ENCODE measurements at regions not wholly inside any gene's neighbourhood (a gene's known extent, or its start where the extent isn't known, plus 50 kb on each side); places are given as distances from the start of the nearest gene placed in this dataset.
"Not testable (repeated sequence)": the region's sequence is repeated elsewhere in the genome, so short reads cannot be mapped to it uniquely, and the experiment has no call there.

DNA sequence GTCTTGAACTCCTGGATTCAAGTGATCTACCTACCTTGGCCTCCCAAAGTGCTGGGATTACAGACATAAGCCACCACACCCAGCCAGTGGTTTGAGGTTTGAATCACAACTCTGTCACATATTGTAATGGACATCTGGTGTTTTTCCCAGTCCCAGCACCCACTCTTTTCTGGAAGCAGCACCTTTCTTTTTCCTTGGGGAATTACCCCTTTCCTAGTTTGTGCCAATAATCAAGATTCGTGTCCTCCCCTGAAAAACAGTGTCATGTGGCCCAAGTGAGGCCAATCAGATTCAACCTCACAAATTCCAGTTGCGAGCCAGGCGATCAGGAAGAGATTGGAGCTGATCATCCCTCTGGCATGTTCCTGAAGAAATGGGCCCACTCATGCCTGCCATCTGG, 71.7 kb upstream of the SGK1 start:
- no peaks in the 10 kb centered on the region for H3K79me2 ChIP-seq
- TF ChIP-seq, protein P1, sequence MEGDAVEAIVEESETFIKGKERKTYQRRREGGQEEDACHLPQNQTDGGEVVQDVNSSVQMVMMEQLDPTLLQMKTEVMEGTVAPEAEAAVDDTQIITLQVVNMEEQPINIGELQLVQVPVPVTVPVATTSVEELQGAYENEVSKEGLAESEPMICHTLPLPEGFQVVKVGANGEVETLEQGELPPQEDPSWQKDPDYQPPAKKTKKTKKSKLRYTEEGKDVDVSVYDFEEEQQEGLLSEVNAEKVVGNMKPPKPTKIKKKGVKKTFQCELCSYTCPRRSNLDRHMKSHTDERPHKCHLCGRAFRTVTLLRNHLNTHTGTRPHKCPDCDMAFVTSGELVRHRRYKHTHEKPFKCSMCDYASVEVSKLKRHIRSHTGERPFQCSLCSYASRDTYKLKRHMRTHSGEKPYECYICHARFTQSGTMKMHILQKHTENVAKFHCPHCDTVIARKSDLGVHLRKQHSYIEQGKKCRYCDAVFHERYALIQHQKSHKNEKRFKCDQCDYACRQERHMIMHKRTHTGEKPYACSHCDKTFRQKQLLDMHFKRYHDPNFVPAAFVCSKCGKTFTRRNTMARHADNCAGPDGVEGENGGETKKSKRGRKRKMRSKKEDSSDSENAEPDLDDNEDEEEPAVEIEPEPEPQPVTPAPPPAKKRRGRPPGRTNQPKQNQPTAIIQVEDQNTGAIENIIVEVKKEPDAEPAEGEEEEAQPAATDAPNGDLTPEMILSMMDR (IDR thresholded peaks at IDR 0.05), result no peak
- H2AFZ ChIP-seq, result no peak overlapping the region
- H3K27ac ChIP-seq, result no peak overlapping the region
- H3K4me2 ChIP-seq (ENCODE audit: low read length), result no peak overlapping the region
- no peaks in the 10 kb centered on the region for H3K36me3 ChIP-seq (ENCODE audit: control insufficient read depth, insufficient read depth, low read length)
- H3K4me3 ChIP-seq (ENCODE audit: low read depth, low read length), result no peak overlapping the region
- H3K9ac ChIP-seq, result no peak overlapping the region
- H3K4me1 ChIP-seq, result peaks cover 11% of the 10 kb centered on the region
- H3K9me3 ChIP-seq (ENCODE audit: control insufficient read depth, low read length), result no peaks in the 10 kb centered on the region
- H3K27me3 ChIP-seq (ENCODE audit: control insufficient read depth, insufficient read depth, low read length), result no peaks in the 10 kb centered on the region

DNA sequence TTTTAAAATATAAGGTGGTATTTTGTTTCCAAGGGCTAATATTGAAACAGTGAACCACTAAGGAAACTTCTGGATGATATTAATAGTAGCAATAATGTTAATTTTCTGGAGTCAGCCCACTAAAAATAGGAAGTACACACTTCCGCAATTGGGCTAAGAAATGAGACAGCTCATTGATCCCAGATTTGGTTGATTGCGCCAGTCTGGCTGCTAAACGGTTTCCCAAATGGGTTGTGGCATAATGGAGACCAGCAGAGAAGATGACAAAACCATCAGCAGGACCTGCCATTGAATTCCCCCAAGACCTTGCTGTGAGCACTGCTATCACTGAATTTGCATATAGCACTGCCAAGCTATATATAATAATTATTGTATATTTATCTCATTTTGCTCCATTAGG, 71.2 kb upstream of the SGK1 start:
- H3K9me3 ChIP-seq (ENCODE audit: control insufficient read depth, low read length), result no peaks in the 10 kb centered on the region
- no peaks in the 10 kb centered on the region for H3K36me3 ChIP-seq (ENCODE audit: control insufficient read depth, insufficient read depth, low read length)
- H3K4me1 ChIP-seq, result peaks cover 11% of the 10 kb centered on the region
- H3K27me3 ChIP-seq (ENCODE audit: control insufficient read depth, insufficient read depth, low read length), result no peaks in the 10 kb centered on the region
- H3K79me2 ChIP-seq, result no peaks in the 10 kb centered on the region
- H3K4me3 ChIP-seq (ENCODE audit: low read depth, low read length), result no peak overlapping the region
- H3K9ac ChIP-seq, result no peak overlapping the region
- H2AFZ ChIP-seq, result no peak overlapping the region
- H3K27ac ChIP-seq, result no peak overlapping the region
- TF ChIP-seq, protein P1 (IDR thresholded peaks at IDR 0.05), result no peak
- H3K4me2 ChIP-seq (ENCODE audit: low read length), result no peak overlapping the region

DNA sequence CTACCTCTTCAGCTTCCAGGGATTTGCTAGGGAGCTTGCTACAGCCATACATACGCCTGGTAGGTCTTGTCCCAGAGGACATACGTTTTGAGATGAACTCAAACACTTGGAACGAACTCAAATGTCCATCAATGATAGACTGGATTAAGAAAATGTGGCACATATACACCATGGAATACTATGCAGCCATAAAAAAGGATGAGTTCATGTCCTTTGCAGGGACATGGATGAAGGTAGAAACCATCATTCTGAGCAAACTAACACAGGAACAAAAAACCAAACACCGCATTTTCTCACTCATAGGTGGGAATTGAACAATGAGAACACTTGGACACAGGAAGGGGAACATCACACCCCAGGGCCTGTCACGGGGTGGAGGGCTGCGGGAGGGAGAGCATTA, 68.6 kb upstream of the SGK1 start:
- not testable (repeated sequence) for H3K79me2 ChIP-seq; H3K27ac ChIP-seq; H3K9me3 ChIP-seq (ENCODE audit: control insufficient read depth, low read length); H3K4me3 ChIP-seq (ENCODE audit: low read depth, low read length); H3K9ac ChIP-seq; H3K4me2 ChIP-seq (ENCODE audit: low read length); H3K27me3 ChIP-seq (ENCODE audit: control insufficient read depth, insufficient read depth, low read length); H2AFZ ChIP-seq; H3K36me3 ChIP-seq (ENCODE audit: control insufficient read depth, insufficient read depth, low read length)
- H3K4me1 ChIP-seq, result peaks cover 19% of the 10 kb centered on the region

DNA sequence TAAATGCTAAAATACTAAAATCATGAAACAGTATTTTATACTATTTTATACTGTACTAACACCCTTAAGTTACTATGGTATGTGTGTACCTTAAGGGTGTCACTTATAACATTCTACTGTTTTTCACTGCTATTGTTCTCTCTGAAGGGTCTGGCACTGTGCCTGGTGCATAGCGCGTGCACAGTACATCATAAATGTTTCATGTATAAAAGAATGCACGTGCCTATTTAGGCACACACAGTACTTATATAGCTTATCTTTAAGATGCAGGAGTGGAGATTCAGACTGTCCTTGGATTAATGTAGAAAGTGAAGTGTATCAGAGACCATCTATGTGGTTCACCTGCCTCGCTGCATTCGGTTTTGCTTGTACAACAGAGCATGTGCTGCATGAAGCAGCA, 64.0 kb upstream of the SGK1 start:
- Histone ChIP-seq H3K4me2 (ENCODE audit: low read length) (peak overlapping the region; percentile 18), H2AFZ (no peak overlapping the region), H3K9ac (no peak overlapping the region), H3K27me3 (ENCODE audit: control insufficient read depth, insufficient read depth, low read length) (no peaks in the 10 kb centered on the region), H3K4me1 (peaks cover 35% of the 10 kb centered on the region), H3K36me3 (ENCODE audit: control insufficient read depth, insufficient read depth, low read length) (no peaks in the 10 kb centered on the region), H3K79me2 (no peaks in the 10 kb centered on the region), H3K27ac (no peak overlapping the region), H3K9me3 (ENCODE audit: control insufficient read depth, low read length) (no peaks in the 10 kb centered on the region), H3K4me3 (ENCODE audit: low read depth, low read length) (no peak overlapping the region)
- TF ChIP-seq, protein P1 (IDR thresholded peaks at IDR 0.05), result no peak

DNA sequence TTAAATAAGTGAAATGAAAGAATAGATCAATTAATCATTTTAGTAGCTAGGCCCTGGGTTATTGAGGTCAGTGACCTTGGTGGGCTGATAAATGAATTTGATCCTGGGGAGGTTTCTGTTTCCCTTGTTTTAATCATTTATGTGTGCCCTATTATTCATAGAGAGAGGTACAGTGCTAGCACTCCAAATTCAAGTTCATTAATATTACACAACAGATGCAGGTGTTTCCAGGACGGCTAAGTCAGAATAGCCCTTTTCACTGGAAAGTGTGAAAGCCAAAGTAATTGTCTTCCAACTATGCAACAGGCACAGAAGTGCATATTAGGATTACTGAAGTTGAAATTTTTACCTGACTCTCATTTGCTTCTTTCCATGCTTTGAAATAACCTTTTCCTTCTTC, 61.7 kb upstream of the SGK1 start:
- no peaks in the 10 kb centered on the region for H3K36me3 ChIP-seq (ENCODE audit: control insufficient read depth, insufficient read depth, low read length)
- peak overlapping the region; percentile 90 for H3K27ac ChIP-seq

More for the DNA sequence above, 61.7 kb upstream of the SGK1 start:
- peaks cover 30% of the 10 kb centered on the region for H3K4me1 ChIP-seq
- peak overlapping the region; percentile 72 for H2AFZ ChIP-seq
- H3K9me3 ChIP-seq (ENCODE audit: control insufficient read depth, low read length), result no peaks in the 10 kb centered on the region
- H3K4me2 ChIP-seq (ENCODE audit: low read length), result peak overlapping the region; percentile 58
- no peaks in the 10 kb centered on the region for H3K79me2 ChIP-seq
- TF ChIP-seq, protein P1 (IDR thresholded peaks at IDR 0.05), result no peak
- no peak overlapping the region for H3K9ac ChIP-seq
- H3K4me3 ChIP-seq (ENCODE audit: low read depth, low read length), result peak overlapping the region; percentile 12
- H3K27me3 ChIP-seq (ENCODE audit: control insufficient read depth, insufficient read depth, low read length), result no peaks in the 10 kb centered on the region
